CD4-positive, alpha-beta T cell treated with Interleukin-4 for 4 hours (primary cell): ENCODE measurements at regions not wholly inside any gene's neighbourhood (a gene's known extent, or its start where the extent isn't known, plus 50 kb on each side); places are given as distances from the start of the nearest gene placed in this dataset.

Experiments used
- DNase-seq: peaks from one replicate; pipeline ENCODE4 v3.0.0-alpha.2; 2020

- DNase-seq = no peak
These were observed 147.4 kb downstream of the BBOX1 start for GRCh38 chr11:27187848-27188621.

- no peak for DNase-seq
These were observed 146.6 kb downstream of the BBOX1 start for GRCh38 chr11:27187075-27187847.

GRCh38 chr11:27186580-27186979 is 146.0 kb downstream of the BBOX1 start:
- DNase-seq = no peak

GRCh38 chr11:27184458-27185312 is 144.1 kb downstream of the BBOX1 start:
- no peak for DNase-seq

GRCh38 chr11:27183672-27184457 is 143.2 kb downstream of the BBOX1 start:
- DNase-seq = peak; percentile 32

GRCh38 chr11:27179334-27179733 is 138.7 kb downstream of the BBOX1 start:
- no peak for DNase-seq

- no peak for DNase-seq
These were observed 138.2 kb downstream of the BBOX1 start for GRCh38 chr11:27178859-27179258.
